ENCODE measurements at regions not wholly inside any gene's neighbourhood (a gene's known extent, or its start where the extent isn't known, plus 50 kb on each side); places are given as distances from the start of the nearest gene placed in this dataset.
A peak's percentile ranks its signal among the peaks of the same experiment; 100 is the strongest.

DNA sequence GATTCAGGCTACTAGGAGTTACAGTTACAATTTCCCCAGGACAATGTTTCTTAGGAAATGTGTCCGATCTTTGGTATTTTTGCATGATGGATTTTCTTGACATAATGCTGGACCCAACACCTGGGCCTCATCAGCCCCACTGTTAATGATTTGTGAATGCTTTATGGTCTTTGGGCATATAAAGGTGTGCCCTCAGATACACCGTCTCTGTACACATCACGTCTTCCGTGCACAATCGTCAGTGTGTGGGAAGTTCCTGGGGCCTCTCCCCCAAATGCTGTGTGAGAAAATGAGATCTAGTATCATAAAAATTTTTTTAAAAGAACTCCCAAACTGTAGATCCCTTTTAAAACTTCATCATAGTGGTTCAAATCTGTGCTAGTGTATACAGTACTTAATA is 373.2 kb upstream of the ID4 start:
- H3K9me3 ChIP-seq, result no peaks in the 10 kb centered on the region
- intact Hi-C loops (cut with DNase I, micrococcal nuclease), result no loop called here
- DNase-seq, result no peak
- no peaks in the 10 kb centered on the region for H3K4me1 ChIP-seq (ENCODE audit: low read depth)
- H3K36me3 ChIP-seq (ENCODE audit: low read depth), result no peaks in the 10 kb centered on the region
- no peak overlapping the region for H3K4me3 ChIP-seq
- TF ChIP-seq, protein P1, sequence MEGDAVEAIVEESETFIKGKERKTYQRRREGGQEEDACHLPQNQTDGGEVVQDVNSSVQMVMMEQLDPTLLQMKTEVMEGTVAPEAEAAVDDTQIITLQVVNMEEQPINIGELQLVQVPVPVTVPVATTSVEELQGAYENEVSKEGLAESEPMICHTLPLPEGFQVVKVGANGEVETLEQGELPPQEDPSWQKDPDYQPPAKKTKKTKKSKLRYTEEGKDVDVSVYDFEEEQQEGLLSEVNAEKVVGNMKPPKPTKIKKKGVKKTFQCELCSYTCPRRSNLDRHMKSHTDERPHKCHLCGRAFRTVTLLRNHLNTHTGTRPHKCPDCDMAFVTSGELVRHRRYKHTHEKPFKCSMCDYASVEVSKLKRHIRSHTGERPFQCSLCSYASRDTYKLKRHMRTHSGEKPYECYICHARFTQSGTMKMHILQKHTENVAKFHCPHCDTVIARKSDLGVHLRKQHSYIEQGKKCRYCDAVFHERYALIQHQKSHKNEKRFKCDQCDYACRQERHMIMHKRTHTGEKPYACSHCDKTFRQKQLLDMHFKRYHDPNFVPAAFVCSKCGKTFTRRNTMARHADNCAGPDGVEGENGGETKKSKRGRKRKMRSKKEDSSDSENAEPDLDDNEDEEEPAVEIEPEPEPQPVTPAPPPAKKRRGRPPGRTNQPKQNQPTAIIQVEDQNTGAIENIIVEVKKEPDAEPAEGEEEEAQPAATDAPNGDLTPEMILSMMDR (IDR thresholded peaks at IDR 0.05), result no peak
- peak; percentile 61 for ATAC-seq

DNA sequence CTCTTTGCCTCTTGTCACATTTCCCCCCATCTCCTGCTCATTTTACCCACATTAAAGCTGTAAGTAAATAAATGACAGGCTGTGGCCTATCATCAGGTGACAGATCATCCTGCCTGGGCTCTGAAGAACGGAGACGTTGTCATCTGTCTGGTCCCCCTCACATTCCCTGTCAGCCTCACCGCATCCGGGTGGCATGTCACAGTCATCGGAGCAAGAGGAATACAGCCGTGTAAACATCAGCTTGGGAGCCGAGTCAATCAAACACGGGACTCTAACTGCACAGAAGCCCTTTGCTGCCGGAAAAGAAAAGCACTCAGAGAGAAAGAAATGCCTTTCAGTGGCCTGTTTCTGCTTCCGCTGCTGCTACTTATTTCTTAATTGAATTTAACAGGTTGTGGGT is 371.9 kb upstream of the ID4 start:
- DNase-seq (no peak), ATAC-seq (no peak)
- Histone ChIP-seq H3K4me3 (no peak overlapping the region), H3K9me3 (no peaks in the 10 kb centered on the region), H3K36me3 (ENCODE audit: low read depth) (no peaks in the 10 kb centered on the region), H3K4me1 (ENCODE audit: low read depth) (no peaks in the 10 kb centered on the region)
- TF ChIP-seq, protein P1 (IDR thresholded peaks at IDR 0.05), result no peak
- intact Hi-C loops (cut with DNase I, micrococcal nuclease), result no loop called here

DNA sequence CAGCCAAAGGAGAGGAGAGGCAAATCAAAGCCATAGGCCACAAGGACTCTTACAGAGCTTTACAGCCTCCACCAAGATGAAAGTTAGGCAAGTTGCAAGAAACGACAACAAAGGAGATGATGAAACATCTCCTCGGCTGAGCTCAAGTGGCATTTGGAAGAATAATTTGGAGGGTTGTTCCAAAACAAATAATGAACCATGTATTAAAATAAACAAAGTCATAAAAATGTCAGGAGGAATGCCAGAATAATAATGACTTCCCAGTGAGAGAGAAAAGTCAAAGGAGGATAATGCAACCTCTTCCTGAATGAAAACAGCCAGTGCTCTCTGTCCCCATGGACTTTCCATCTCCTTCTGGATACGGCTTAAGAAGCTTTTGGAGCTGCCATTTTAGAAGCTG is 371.4 kb upstream of the ID4 start:
- Histone ChIP-seq H3K4me3 (no peak overlapping the region), H3K4me1 (ENCODE audit: low read depth) (no peaks in the 10 kb centered on the region), H3K9me3 (no peaks in the 10 kb centered on the region), H3K36me3 (ENCODE audit: low read depth) (no peaks in the 10 kb centered on the region)
- TF ChIP-seq, protein P1 (IDR thresholded peaks at IDR 0.05), result no peak
- intact Hi-C loops (cut with DNase I, micrococcal nuclease), result no loop called here
- no peak for ATAC-seq
- DNase-seq, result no peak

DNA sequence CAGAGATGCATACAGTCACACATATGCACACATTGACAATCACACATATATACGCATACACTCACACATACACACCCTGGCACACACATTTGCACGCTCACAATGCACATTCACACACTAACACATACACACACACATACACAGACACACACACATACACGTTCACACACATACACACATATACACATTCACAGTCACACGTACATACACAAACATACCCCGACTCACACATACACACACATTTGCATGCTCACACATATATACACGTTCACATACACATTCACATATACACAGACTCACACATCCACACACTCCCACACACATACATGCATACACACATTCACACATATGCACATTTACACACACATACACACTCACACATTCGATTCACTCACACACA is 366.8 kb upstream of the ID4 start:
- TF ChIP-seq, protein P1 (IDR thresholded peaks at IDR 0.05), result no peak
- H3K4me1 ChIP-seq (ENCODE audit: low read depth), result no peaks in the 10 kb centered on the region
- ATAC-seq (no peak), DNase-seq (no peak)
- intact Hi-C loops (cut with DNase I, micrococcal nuclease), result no loop called here
- no peaks in the 10 kb centered on the region for H3K36me3 ChIP-seq (ENCODE audit: low read depth)
- no peak overlapping the region for H3K4me3 ChIP-seq
- H3K9me3 ChIP-seq, result no peaks in the 10 kb centered on the region

DNA sequence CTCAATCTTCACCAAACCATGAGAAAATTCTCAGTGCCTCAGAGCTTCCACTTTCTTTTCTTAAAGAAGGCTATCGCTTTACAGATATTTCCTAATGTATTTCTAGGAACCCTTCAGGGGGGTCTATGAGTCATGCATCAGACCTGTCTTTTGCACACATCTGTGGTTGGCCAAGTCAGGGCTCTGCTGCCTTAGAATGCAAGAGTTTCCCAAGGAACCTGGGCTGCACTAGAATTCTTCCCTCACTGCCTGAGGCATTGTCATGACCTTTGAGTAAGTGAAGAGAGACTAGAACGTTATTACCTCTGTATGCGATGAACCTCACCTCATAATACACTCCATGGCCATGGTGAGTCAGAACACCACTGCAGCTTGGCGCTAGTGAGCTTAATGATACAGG is 365.0 kb upstream of the ID4 start:
- DNase-seq (no peak), ATAC-seq (no peak)
- Histone ChIP-seq H3K36me3 (ENCODE audit: low read depth) (no peaks in the 10 kb centered on the region), H3K9me3 (no peaks in the 10 kb centered on the region), H3K4me1 (ENCODE audit: low read depth) (no peaks in the 10 kb centered on the region), H3K4me3 (no peak overlapping the region)
- TF ChIP-seq, protein P1 (IDR thresholded peaks at IDR 0.05), result no peak
- intact Hi-C loops (cut with DNase I, micrococcal nuclease), result no loop called here

DNA sequence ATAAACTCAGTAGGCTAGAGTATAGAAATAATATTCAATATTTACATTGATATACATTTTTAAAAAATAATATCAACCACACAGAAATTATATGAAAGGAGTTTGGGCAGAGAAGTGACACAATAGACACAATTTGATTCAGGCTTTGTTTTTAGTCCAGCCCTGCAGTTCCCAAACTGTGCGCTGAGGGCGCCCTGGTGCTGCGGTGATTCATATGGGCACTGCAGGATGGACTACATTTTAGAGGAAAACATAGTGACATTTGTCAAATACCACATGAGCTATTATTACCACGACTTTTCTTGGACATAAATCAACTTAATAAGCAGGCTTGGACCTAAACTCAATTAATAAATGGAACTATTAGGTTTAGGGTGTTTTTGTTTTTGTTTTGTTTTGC is 364.3 kb upstream of the ID4 start:
- H3K9me3 ChIP-seq, result no peaks in the 10 kb centered on the region
- DNase-seq, result peak in 1 of 3 donors; percentile 12
- intact Hi-C loops (cut with DNase I, micrococcal nuclease), result no loop called here
- H3K36me3 ChIP-seq (ENCODE audit: low read depth), result no peaks in the 10 kb centered on the region
- no peak for ATAC-seq
- no peaks in the 10 kb centered on the region for H3K4me1 ChIP-seq (ENCODE audit: low read depth)
- TF ChIP-seq, protein P1 (IDR thresholded peaks at IDR 0.05), result no peak
- H3K4me3 ChIP-seq, result no peak overlapping the region
